OCI-LY7 (cell line): ENCODE measurements at regions not wholly inside any gene's neighbourhood (a gene's known extent, or its start where the extent isn't known, plus 50 kb on each side); places are given as distances from the start of the nearest gene placed in this dataset.

ENCODE experiments used
- EZH2phosphoT487 ChIP-seq: fragments of 200-600 bp; sonication (generic); IDR thresholded peaks from 2 replicates; pipeline ENCODE4 v1.6.1; 2018; ENCODE audit warnings: low read depth, borderline replicate concordance, mild to moderate bottlenecking, mixed run types, antibody characterized with exemption, low read length, moderate library complexity, mixed read lengths
- TF ChIP-seq, protein P1 (sequence below): fragments of 200-600 bp; sonication (generic); conservative IDR thresholded peaks from 2 replicates; pipeline ENCODE4 v1.5.1; 2014; ENCODE audit warnings: mild to moderate bottlenecking, antibody characterized with exemption, low read length, moderate library complexity, mixed read lengths

GRCh38 chr17:55889271-55889670 is 138.4 kb downstream of the PCTP start:
- TF ChIP-seq EZH2phosphoT487, result no peak
- TF ChIP-seq, protein P1, sequence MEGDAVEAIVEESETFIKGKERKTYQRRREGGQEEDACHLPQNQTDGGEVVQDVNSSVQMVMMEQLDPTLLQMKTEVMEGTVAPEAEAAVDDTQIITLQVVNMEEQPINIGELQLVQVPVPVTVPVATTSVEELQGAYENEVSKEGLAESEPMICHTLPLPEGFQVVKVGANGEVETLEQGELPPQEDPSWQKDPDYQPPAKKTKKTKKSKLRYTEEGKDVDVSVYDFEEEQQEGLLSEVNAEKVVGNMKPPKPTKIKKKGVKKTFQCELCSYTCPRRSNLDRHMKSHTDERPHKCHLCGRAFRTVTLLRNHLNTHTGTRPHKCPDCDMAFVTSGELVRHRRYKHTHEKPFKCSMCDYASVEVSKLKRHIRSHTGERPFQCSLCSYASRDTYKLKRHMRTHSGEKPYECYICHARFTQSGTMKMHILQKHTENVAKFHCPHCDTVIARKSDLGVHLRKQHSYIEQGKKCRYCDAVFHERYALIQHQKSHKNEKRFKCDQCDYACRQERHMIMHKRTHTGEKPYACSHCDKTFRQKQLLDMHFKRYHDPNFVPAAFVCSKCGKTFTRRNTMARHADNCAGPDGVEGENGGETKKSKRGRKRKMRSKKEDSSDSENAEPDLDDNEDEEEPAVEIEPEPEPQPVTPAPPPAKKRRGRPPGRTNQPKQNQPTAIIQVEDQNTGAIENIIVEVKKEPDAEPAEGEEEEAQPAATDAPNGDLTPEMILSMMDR, result no peak
